K562 (cell line): ENCODE measurements at regions not wholly inside any gene's neighbourhood (a gene's known extent, or its start where the extent isn't known, plus 50 kb on each side); places are given as distances from the start of the nearest gene placed in this dataset.

Source experiments
- ATAC-seq: fragments of 200-7000 bp; cut with Tn5 transposase; 3 replicates; pipeline ENCODE4 v1.9.1; 2020; ENCODE audit warnings: moderate library complexity
- BruUV-seq: library from RNA; stranded (reverse); fragments of 400-500 nt; replicated peaks from 2 replicates; lab custom pipeline; 2021; lab: Mats Ljungman, UMichigan
- CTCF ChIA-PET: fragments of 300-600 bp; formaldehyde crosslinking; extraction: SDS; loops from one replicate; lab custom pipeline; 2021; ENCODE audit warnings: low intra/inter-chr PET ratio; lab: Yijun Ruan, JAX
- POLR2A ChIA-PET: fragments of 300-600, 350-650 bp; sonication (Branson Sonifier 250); formaldehyde crosslinking; extraction: SDS; loops from one replicate; lab custom pipeline; 2021; ENCODE audit warnings: antibody characterized with exemption, inconsistent platforms; lab: Yijun Ruan, JAX
- DNase-seq, 4 experiments: peaks; one replicate each; pipeline versions ENCODE4 v3.0.0 to v3.0.0-alpha.2; 2011 to 2018; ENCODE audit warnings: low spot score in 3 of 4, mixed read lengths in 3 of 4; ENCODE audit errors: extremely low read depth in 1 of 4
- FAIRE-seq: peaks from 2 replicates; lab custom pipeline; 2011; peaks lifted over from hg19 to GRCh38; lab: Jason Lieb, UNC
- H2AFZ ChIP-seq: 2 replicates; pipeline ENCODE4 v1.6.0; 2011; ENCODE audit warnings: low read depth, low read length, control low read depth, inconsistent platforms
- H3K27ac ChIP-seq: fragments of 200-600 bp; 3 replicates; pipeline ENCODE4 v1.8.0; 2011; ENCODE audit warnings: low read depth, mild to moderate bottlenecking, control low read depth, inconsistent platforms, low read length, moderate library complexity, mixed read lengths; ENCODE audit errors: extremely low read depth
- H3K27me3 ChIP-seq, 2 experiments: fragments of 300-600 bp in 1 of 2; 2 replicates in 1 of 2; 3 replicates in 1 of 2; pipeline versions ENCODE4 v1.6.0 to v1.8.0; 2011; ENCODE audit warnings: inconsistent platforms in 2 of 2, low read length in 2 of 2, mild to moderate bottlenecking in 1 of 2, mixed read lengths in 1 of 2, moderate library complexity in 1 of 2; ENCODE audit not compliant: control insufficient read depth in 2 of 2, insufficient read depth in 2 of 2
- H3K36me3 ChIP-seq: fragments of 300-600 bp; 3 replicates; pipeline ENCODE4 v1.8.0; 2011; ENCODE audit warnings: mild to moderate bottlenecking, low read length, inconsistent platforms; ENCODE audit not compliant: control insufficient read depth, insufficient read depth
- H3K4me1 ChIP-seq, 2 experiments: fragments of 200-600 bp in 1 of 2; replicated peaks in 1 of 2; 2 replicates in 1 of 2; 3 replicates in 1 of 2; pipeline versions ENCODE4 v1.5.1 to v1.8.0; 2011; ENCODE audit warnings: inconsistent platforms in 2 of 2, low read length in 2 of 2, mild to moderate bottlenecking in 1 of 2, mixed read lengths in 1 of 2, moderate library complexity in 1 of 2; ENCODE audit not compliant: control insufficient read depth in 2 of 2, insufficient read depth in 2 of 2
- H3K4me2 ChIP-seq: 2 replicates; pipeline ENCODE4 v1.6.1; 2011; ENCODE audit warnings: low read length, control low read depth, inconsistent platforms, mixed read lengths; ENCODE audit not compliant: insufficient read depth
- H3K4me3 ChIP-seq: fragments of 200-600 bp; sonication (generic), shearing (Covaris generic); 2 replicates; pipeline ENCODE4 v1.5.1; 2016; ENCODE audit warnings: control low read depth, inconsistent platforms
- H3K79me2 ChIP-seq: fragments of 200-600 bp; 3 replicates; pipeline ENCODE4 v1.8.0; 2011; ENCODE audit warnings: low read length, inconsistent platforms; ENCODE audit not compliant: control insufficient read depth, insufficient read depth
- H3K9ac ChIP-seq, 2 experiments: 2 replicates each; pipeline versions ENCODE4 v1.6.0 to v1.6.1; 2011; ENCODE audit warnings: low read depth in 2 of 2, low read length in 2 of 2, control low read depth in 1 of 2, inconsistent platforms in 1 of 2, mild to moderate bottlenecking in 1 of 2, mixed read lengths in 1 of 2; ENCODE audit not compliant: insufficient read depth in 1 of 2
- H3K9me1 ChIP-seq: one replicate; pipeline ENCODE4 v1.6.0; 2011; ENCODE audit warnings: inconsistent platforms, mild to moderate bottlenecking, low read length, moderate library complexity; ENCODE audit not compliant: control insufficient read depth, insufficient read depth
- H3K9me3 ChIP-seq: replicated peaks from 2 replicates; pipeline ENCODE4 v1.5.1; 2011; ENCODE audit warnings: low read depth, low read length, inconsistent platforms; ENCODE audit not compliant: control insufficient read depth, insufficient read depth
- H4K20me1 ChIP-seq: replicated peaks from 2 replicates; pipeline ENCODE4 v1.6.1; 2011; ENCODE audit warnings: low read length, inconsistent platforms, mixed read lengths; ENCODE audit not compliant: control insufficient read depth, insufficient read depth
- SOX6 ChIP-seq: fragments of 450-650 bp; IDR thresholded peaks from 2 replicates; pipeline ENCODE4 v1.6.1; 2014; ENCODE audit warnings: mild to moderate bottlenecking
- ZNF318 ChIP-seq, 2 experiments: fragments of 450-650 bp; IDR thresholded peaks; 2 replicates each; pipeline ENCODE4 v1.6.1; 2016; ENCODE audit warnings: mild to moderate bottlenecking in 2 of 2, borderline replicate concordance in 1 of 2, low read depth in 1 of 2, moderate library complexity in 1 of 2
- ZNF639 ChIP-seq, 2 experiments: fragments of 200-800 bp in 1 of 2; sonication (Bioruptor generic) in 1 of 2; sonication (generic) in 1 of 2; formaldehyde crosslinking in 1 of 2; IDR thresholded peaks in 1 of 2; conservative IDR thresholded peaks in 1 of 2; 2 replicates each; pipeline versions ENCODE4 v1.5.0 to v1.6.1; 2016 to 2020; ENCODE audit warnings: missing compliant biosample characterization in 1 of 2, missing genetic modification characterization in 1 of 2, missing genetic modification reagents in 1 of 2
- ZNF668 ChIP-seq: fragments of 250-450 bp; sonication (Bioruptor Pico); IDR thresholded peaks from 2 replicates; pipeline ENCODE4 v1.8.0; 2022; ENCODE audit warnings: mild to moderate bottlenecking, inconsistent platforms
- WGBS: fragments of 100-300 bp; shearing (Covaris generic); methylation state at CpG from one replicate; pipeline ENCODE4 v1.1.6; 2016; ENCODE audit warnings: low coverage, mixed read lengths; ENCODE audit not compliant: insufficient coverage; ENCODE audit errors: missing lambda C conversion rate; 5-methylcytosine and 5-hydroxymethylcytosine counted together
- in situ Hi-C: fragments of 300-500 bp; cut with MboI; formaldehyde crosslinking; loops from 4 replicates; pipeline ENCODE4 v1.15.0; 2018; ENCODE audit warnings: inconsistent platforms, mixed read lengths
- intact Hi-C: fragments of 100-400 bp; cut with micrococcal nuclease; formaldehyde crosslinking; loops from 2 replicates; pipeline ENCODE4 v1.14.2; 2022

GRCh38 chr9:78150983-78151356, 84.9 kb upstream of the CEP78 start:
- TF ChIP-seq ZNF318 (IDR thresholded peaks at IDR 0.05; ENCODE audit: borderline replicate concordance in 1 of 2, low read depth in 1 of 2) = no peak
- no peak for TF ChIP-seq SOX6
- TF ChIP-seq ZNF639 (CRISPR knock-in tag; conservative IDR thresholded peaks at IDR 0.05 in 1 of 2, IDR thresholded peaks at IDR 0.05 in 1 of 2) = no peak
- TF ChIP-seq ZNF668 (CRISPR knock-in tag) = no peak
- in situ Hi-C loops (no loop called here), intact Hi-C loops (no loop called here)
- no peaks in the 10 kb centered on the region for H3K79me2 ChIP-seq
- no TSS peak for BruUV-seq
- 32% methylated on average over 18 of the region's 20 CpGs for WGBS
- H2AFZ ChIP-seq = no peak overlapping the region
- no peaks in the 10 kb centered on the region for H3K9me3 ChIP-seq
- no peaks in the 10 kb centered on the region for H3K9me1 ChIP-seq
- no peak overlapping the region for H3K27ac ChIP-seq
- CTCF ChIA-PET = no interaction called here
- H4K20me1 ChIP-seq = no peaks in the 10 kb centered on the region
- POLR2A ChIA-PET = no interaction called here
- H3K27me3 ChIP-seq = peaks cover 0 to 9% of the 10 kb centered on the region in 2 experiments; a peak in 1 of 5 replicates
- H3K9ac ChIP-seq = no peak overlapping the region
- no peaks in the 10 kb centered on the region for H3K36me3 ChIP-seq
- no peak overlapping the region for H3K4me2 ChIP-seq
- no peaks in the 10 kb centered on the region; a peak in 1 of 5 replicates for H3K4me1 ChIP-seq
- no peak overlapping the region for H3K4me3 ChIP-seq
- DNase-seq = no peak
- no peak for ATAC-seq
- no peak for FAIRE-seq
